ENCODE measurements at regions not wholly inside any gene's neighbourhood (a gene's known extent, or its start where the extent isn't known, plus 50 kb on each side); places are given as distances from the start of the nearest gene placed in this dataset.

DNA sequence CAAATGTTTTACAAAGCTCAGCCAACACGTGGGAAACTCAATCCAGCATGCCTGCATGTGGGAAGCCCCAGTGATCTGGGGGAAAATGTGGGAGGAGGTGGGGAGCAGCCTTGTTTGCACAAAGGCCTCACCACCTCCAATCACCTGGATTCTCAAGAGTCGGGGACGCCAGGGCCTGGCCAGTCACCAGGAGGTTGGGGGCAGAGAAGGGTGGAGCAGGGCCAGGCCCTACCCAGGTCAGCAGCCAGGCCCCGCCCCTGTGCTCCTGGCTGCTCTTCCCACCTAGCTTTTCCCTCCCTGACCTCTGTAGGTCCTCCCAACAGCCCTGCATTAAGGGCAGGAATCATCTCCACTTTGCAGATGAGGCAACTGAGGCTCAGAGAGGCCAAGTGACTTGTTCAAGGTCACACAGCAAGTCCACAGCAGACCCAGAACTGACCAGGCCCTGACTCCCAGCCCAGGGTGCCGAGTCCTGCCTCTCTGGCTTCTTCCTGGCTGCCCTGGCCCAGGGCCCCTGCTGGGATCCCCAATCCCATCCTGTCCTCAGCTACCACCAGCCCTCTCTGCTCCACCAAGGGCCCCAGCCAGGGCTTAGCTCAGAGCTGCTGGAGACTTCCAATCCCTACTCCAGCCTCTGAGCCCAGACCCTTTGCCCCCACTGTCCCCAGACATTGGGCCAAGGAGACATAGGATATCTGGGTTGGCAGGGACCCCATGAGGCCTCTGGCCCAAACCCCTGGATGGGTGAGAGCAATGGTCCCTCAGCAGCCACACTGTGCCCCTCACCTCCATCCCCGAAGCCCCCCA lies 508.6 kb downstream of the PTPRU start:
- no peak for DNase-seq

DNA sequence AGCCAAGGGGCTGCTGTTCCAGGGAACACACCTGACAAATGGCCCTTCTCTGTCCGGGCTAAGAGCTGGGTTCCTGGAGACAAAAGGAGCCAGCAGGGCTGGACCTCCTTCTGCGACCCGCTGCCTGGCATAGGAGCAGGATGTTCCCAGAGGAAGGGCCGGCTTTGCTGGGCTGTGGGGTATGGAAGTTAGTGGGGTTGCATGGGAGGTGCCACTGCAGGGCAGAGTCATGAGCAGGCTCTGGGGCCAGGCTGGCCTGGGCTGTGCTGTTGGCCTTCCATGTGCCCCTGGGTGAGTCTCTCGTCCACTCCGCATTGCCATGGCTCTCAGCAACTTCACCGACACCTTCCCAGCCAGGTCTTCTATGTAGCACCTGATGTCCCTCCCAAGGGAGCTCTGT lies 507.6 kb downstream of the PTPRU start:
- DNase-seq: no peak

DNA sequence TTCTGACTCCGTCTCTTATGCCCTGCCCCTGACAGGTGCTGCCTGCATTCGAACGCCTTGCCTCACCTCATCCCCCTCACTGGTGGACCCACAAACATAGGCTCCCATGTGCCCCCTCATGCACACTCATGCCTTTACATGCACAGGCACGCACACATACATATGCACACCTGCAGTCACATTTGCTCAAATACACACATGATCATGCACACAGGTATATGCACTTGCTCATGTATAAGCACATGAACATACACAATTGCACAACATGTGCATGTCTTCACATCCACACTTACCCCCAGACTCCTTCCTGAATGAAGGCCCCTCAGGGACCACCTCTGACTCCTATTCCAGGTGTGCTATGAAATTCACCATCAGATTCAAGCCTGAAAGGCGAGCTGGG lies 506.9 kb downstream of the PTPRU start:
- no peak for DNase-seq

DNA sequence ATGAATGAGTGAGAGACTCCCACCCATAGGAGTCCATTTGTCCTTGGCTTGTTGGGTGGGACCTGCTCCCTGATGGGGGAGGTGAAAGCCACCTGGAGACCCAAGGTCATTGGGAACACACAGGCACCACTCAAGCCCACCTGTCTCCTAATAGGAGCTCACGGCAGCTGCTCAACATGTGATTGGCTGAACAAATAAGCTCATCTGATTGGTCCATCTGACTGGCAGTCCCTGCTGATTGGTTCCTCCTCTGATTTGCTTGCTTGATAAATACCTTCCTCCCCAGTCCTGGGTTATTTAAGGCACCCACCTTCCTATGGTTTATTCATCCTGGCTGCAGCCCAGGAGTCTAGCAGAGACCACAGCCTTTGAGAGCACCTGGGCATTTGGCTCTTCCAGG lies 502.9 kb downstream of the PTPRU start:
- DNase-seq: no peak

DNA sequence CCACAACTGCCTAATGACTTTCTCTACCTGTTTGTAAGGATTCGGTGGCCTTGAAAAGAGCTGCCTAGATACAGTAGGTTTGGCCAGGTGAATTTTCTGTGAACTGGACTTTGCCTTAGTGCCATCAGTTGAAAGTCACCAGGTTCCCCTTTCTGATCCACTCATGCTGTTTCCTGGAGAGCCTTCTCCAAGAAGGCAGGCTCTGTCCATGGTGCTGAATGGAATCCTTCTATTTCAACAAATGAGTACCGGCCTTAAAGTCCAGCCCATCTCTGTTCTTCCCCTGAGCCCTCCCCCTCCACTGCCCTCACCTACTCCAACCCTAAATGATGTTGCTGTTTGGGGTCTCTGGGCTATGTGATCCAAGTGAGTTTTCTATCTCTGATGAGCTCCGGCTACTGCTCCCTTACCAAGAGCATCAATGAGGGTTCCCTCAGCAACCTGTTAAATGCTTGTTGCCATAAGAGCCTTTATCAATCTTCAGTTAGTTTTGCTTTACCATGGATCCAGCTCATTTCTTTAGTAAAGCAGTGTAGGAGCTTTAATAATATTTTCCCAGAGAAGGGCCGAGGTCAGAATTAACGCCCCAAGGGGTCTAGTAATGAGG lies 500.4 kb downstream of the PTPRU start:
- no peak for DNase-seq

DNA sequence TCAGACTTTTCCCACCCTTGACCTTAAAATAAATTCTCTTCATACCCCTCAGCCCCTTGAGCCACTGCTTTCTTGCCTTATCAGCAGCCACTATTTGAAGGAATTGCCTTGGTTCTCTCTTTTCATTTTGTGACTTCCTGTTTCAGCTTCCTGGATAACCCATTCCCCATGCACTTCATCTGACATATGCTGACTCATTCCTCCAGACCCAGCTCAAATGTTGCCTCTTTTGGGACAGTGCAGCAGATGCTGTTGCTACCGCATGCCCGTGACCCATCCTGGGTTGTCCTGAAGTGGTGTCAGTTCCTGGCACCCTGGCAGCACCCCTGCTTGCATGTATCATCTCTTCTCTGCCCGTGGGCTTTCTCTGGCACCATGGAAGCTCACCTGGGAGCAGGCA lies 496.1 kb downstream of the PTPRU start:
- DNase-seq: no peak

DNA sequence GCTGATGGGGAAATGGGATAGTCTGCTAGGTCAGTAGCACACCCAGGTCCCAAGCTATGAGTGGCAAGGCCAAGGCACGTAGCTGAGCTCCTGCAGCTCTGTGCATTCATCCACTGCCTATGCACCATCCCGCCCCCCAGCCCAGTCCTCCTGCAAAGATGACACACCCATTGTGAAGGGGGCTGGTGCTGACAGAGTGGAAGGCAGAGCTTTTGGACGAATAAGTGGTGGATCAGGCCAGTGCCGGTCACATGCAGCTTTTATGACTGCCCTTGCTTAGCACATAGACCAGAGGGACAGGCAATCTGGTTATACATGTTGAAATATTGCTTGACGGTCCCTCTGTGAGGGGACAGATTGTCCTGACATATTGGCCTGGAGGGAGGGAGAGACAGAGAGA lies 494.3 kb downstream of the PTPRU start:
- DNase-seq: no peak

DNA sequence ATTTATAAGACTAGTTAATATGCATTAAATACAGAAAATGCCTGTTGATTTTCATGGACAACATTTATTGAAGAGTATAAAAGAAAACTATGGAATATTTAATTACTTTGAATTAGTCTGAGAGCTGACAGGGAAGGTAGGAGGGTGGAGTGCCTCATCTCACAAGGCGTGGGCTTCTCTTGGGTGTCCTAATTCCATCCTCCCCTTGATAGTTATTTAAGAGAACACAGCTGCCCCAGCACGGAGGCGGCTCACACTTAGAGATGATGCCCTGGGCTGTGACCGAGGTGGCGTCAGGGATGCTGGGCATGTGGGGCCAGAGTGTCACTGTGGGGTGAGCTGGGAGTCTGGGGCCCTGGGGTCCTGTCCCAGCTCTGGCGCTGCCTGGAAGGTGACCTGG lies 493.0 kb downstream of the PTPRU start:
- DNase-seq: no peak

DNA sequence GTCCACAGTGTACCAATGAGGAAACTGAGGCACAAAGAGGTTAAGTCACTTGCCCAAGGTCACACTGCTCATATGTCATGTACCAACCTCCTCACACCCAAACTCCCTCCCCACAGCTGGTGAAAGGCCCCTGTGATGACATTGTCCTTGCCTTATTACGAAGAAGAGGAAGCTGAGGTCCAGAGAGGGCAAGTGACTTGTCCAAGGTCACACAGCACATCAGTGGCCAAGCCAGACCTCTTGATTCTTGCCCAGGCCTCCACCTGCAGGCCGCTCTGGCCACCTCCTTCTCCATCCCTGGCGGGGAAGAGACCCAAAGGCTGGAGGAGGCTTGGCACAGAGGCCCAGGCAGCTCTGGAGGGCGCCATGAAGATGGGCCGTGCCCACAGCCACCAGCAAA lies 492.4 kb downstream of the PTPRU start:
- no peak for DNase-seq

DNA sequence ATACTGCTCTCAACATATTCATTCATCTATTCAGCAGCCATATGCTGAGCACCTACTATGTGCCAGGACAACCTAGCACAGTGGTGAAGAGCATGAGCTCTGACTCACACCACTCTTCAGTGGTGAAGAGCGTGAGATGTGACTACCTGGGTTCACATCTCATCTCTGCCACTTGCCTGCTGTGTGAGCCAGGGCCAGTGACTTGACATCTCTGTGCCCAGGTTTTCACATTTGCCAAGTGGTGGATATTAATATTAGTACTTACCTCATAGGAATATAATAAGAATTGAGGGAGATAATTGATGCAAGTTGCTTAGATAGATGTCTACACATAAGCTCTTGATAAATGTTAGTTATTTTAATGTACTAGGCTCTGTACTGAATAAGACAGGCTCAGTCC lies 488.9 kb downstream of the PTPRU start:
- DNase-seq: no peak

DNA sequence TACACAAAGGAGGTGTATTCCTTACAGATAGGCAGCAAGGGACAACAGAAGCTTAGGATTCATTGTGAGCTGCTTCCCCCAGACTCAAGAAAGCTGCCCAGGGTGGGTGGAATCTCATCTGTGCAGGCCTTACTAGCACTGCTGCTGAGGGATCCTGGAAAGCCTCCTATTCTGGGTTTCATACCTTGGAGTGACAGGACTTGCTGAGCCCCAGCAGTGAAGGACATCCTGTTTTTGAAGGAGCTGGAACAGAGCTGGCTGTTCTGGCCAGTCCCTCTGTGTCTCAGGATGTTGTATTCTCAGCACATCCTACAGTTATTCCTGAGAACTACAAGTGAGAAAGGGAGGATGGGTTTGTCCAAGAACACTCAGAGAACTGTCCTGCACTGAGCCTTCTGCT lies 486.3 kb downstream of the PTPRU start:
- no peak for DNase-seq

DNA sequence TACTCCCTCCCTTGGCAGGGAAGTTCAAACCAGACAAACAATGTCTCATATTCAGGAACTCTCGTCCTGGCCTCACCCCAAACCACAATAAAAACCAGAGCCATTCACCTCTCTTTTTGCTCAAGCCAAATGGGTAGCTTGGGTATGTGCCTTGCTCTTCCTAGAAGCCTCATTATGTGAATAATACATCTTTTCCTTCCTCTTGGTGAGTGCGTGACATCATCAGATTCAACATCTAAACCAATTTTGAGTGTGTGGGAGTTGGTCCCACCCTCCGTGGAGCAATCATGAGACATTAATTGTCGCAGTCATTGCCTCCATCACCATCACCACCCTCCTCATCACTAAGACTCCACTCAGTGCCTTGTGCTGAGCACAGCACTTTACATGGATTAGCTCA lies 482.9 kb downstream of the PTPRU start:
- DNase-seq: no peak

DNA sequence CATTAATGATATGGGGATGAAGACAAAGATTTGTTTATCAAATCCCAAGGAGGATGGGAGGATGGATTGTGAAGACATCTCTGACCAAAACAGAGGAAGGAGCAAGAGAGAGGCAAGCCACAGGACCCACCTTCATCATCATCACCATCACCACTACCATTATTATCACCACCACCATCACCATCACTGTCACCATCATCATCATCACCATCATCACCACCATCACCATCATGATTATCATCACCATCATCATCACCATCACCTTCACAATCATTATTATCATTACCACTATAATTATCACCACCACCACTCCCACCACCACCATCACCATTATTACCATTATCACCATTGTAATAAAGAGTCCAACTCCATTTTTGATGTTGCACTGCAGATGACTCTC lies 482.5 kb downstream of the PTPRU start:
- DNase-seq: no peak

DNA sequence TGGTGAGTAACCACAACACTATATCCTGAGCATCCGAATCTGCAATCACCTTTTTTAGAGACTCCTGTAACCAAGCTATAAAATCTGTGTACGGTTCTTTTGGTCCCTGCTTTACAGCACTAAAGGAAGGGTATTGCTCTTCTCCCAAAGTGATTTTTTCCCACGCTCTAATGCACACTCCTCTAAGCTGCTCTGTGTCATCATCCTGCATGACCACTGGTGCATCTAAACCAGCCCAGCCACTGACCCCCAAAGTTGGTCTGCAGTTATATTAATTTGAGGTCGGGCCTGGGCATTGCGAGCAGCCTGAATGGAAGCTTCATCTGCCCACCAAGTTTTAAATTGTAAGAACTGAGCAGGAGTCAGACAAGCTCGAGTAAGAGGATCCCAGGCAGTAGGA lies 480.0 kb downstream of the PTPRU start:
- no peak for DNase-seq

DNA sequence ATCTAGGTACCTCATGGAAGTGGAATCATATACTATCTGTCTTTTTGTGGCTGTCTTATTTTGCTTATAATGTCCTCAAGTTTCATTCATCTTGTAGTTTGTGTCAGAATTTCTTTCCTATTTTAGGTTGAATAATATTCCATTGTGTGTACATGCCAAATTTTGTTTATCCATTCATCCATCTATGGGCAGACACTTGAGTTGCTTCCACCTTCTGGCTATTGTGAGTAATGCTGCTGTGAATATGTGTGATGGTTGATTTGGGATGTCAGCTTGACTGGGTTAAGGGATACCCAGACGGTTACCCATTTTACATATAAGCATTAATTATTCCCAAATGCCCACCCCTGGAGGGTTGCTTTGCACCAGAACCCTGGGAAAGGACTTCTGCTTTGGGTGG lies 477.5 kb downstream of the PTPRU start:
- DNase-seq: no peak

DNA sequence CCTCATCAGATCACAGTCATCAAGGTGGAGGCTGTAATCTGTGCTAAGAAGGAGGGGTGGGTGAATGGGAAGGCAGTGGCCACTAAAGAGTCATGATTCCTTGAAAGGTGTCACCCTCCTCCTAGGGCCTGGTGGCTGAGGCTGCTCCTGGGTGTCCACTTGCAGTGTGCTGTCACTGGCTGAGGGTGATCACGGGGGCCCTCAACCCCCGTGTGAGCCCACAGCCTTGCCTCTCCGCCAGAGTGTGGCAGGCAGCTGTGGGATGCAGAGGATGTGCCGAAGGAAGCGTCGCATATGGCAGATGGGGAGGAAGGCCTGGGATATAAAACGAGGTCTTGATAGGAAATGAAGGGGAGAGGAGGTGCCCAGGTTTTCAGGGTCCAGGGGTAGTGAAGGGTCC lies 476.5 kb downstream of the PTPRU start:
- DNase-seq: no peak

DNA sequence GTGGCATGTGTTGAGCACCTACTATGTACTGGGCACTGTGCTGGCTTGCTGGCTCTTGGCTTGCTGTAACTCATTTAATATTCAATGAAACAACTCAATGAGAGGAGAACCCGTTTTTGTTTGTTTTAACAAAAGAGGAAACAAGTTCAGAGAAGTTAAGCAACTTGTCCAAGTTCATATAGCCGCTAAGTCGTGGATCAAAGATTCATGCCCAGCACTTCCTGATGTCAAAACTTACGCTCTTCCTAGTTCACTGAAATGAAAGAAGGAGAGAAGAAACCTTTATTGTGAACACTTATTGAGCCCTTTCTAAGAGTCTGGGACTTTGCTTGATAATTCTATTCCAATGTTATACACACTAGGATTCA lies 475.9 kb downstream of the PTPRU start:
- DNase-seq: no peak

DNA sequence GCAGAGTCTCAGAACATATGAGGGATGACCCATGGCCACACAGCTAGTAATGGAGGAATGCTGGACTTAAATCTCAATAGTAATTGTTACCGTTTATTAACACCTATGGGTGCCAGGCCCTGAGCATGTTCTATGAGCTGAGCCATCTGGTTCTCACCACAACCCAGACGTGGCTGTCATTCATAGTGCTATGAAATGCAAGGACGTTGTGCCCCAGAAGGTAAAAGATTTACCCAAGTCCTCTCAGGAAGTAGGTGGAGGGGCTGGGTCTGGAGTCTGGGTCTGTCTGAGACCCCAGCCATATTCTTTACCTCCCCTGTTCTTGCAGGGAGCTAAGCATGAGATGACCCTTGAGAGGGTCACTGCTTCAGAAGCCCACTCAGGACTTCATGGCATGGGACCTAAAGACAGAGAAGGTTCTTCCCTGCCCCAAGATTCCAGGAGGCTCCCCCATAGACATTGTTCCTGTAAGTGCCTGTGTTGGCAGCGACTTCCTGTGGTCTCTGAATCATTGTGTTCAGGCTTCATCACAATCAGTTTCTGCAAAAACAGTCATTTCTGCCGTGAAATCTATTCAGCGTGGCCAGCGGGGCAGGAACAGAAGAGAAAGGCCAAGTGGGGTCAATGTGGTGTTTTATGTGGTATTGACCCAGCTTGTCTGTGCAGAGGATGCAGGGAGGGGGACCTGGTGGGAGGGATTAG lies 475.4 kb downstream of the PTPRU start:
- no peak for DNase-seq

DNA sequence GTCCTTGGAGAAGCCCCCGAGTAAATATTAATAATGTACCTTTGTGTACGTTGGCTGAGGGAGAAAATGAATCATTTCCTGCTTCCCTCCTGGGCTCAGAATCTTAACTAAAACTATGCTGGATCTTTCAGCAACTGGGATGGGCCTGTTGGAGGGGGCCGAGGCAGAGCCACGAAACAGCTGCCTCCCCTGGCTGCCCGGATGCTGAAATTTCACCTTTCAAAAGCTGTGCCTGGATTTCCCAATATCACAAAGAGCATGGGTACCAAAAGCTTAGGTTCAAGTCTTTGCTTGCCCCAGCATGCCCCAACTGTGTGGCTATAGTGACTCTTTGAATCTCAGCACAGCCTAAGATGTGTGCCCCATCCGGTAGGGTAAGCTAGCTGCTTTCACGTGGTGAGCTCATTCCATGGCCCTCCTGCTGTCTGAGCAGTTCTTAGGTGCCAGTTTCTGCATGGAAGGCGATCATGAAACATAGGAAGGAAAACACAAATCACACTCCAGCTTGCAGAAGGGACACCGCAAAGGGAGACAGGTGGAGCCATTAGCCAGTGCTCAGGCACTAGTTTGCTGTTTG lies 473.5 kb downstream of the PTPRU start:
- no peak for DNase-seq

DNA sequence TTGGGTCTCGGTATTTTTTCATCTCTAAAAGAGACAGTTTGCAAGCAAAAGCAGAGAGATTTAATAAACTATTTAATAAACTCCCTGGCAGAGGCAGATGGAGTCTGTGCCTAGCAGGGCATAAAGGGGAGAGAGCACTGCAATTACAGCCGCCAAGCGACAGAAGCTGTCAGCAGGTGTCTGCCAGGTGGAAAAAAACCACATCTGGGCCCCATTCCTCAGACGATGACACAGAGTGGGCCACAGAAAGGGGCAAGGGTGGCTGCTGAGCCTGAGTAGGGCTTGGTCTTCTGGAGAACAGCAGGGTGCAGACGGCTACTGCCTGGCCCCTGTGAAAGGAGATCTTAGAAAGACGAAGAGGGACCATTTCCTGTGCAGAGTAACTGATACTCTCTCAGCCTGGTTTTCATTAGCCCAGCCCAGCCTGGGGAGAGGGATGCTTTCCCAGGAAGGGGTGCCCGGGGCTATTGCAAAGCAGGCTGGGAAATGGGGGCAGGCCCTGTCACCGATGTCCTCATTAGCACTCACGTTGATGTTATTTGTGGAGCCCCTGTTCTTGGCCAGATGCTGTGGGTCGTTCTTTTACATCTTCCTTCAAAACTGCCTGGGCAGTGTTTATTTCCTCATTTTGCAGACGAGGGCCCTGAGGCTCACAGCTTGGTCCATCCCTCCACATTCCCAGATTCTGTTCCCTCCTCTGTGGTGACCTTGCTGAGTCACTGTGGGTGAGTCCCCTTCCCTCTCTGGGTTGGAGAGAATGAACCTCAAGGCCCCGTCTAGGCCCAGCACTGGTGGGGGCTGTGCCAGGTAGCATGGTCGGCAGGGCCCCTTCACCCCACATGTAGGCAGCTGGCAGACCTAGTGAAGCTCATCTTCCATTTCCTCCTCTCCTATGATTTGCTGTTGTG lies 472.7 kb downstream of the PTPRU start:
- no peak for DNase-seq

DNA sequence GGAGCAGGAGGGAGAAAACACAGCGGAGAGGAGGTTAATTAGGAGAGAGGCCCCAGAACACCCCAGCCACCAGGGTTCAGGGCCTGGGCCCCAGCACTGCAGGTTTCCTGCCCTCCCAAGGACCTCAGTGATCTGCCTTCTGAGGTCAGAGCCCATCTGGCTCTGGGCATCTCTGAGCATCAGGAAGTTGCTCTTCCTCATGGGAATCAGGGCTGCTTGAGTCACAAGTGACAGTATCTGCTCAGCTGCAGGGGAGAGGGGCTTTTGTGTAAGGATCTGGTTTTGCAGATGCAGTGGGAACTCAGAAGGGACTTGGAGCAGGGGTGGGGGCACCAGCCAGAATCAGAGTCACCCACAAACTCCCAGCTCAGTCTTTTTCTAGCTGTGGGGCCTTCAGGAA lies 472.1 kb downstream of the PTPRU start:
- DNase-seq: no peak

DNA sequence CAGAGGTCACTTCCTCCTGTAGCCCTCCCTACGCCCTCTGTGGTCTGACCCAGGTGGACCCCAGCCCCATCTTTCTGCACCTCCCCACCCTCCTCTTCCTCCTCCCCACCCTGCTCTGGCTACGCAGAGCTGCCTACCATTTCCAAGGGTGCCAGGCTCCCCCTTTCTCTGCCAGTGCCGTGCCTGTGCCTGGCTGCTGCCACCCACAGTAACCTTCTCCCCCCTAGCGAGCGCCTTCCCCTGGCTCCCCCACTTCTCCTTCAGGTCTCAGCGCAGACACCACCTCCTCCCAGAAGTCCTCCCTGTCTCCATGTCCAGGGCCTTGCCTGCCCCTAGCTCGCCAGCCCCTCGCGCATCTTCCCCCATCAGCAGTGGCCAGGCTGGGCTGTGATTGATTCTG lies 471.5 kb downstream of the PTPRU start:
- no peak for DNase-seq

DNA sequence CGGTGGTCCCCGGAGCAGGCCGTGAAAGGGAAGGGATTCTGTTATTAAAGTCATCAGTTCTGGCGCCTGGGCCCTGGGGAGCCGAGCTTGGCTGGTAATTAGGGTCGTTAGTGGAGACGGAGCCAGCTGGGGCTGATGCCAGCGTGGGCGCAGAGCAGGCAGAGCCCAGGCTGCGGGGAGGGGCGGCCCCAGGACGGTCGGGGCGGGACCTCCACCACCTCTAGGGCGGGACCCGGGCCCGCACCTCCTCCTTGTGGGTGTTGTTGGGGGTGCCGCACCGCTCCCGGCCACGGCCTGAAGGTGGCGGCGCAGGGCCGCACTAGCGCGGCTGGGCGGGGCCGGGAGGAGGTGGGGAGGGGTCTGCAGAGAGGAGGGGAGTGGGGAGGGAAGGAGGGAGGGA lies 470.6 kb downstream of the PTPRU start:
- DNase-seq: no peak
